ENCODE measurements at regions not wholly inside any gene's neighbourhood (a gene's known extent, or its start where the extent isn't known, plus 50 kb on each side); places are given as distances from the start of the nearest gene placed in this dataset.
A peak's percentile ranks its signal among the peaks of the same experiment; 100 is the strongest.

GRCh38 chr15:68871507-68871906 lies 50.8 kb upstream of the ANP32A start:
- DNase-seq, result no peak

GRCh38 chr15:68874788-68875187 lies 54.1 kb upstream of the ANP32A start:
- DNase-seq, result no peak

GRCh38 chr15:68875377-68876116 lies 54.8 kb upstream of the SPESP1 start:
- DNase-seq, result peak; percentile 80 to 84

GRCh38 chr15:68877626-68878025 lies 52.7 kb upstream of the SPESP1 start:
- no peak for DNase-seq

GRCh38 chr15:68880382-68880781 lies 49.9 kb upstream of the SPESP1 start:
- no peak for DNase-seq

All from hippocampal formation (tissue), 2 donors.